GM18867 (cell line): ENCODE measurements at regions not wholly inside any gene's neighbourhood (a gene's known extent, or its start where the extent isn't known, plus 50 kb on each side); places are given as distances from the start of the nearest gene placed in this dataset.
"Not testable (repeated sequence)": the region's sequence is repeated elsewhere in the genome, so short reads cannot be mapped to it uniquely, and the experiment has no call there.

Experiments
- ATAC-seq: cut with Tn5 transposase; IDR thresholded peaks from one replicate; pipeline ENCODE4 v1.9.1; 2021; ENCODE audit warnings: mild to moderate bottlenecking, moderate library complexity; ENCODE audit not compliant: unreplicated experiment

DNA sequence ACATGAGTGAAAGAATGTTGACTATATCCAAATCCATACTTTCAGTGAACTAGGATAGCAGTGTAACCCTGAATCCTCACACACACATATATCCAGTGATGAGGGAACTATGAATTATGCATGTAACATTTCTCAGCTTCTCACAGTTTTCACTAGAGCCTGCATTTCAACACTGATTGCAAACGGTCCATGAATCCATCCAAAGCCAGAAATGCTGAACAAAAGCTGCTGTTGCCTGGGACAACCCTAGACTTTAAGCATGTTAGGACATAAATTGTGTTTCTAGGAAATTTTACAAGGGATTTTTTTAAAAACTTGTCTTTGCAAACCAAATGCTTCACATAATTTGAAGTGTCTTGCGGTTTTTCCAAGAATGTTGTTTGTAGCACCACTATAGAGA, 2010.0 kb upstream of the WWC1 start:
- ATAC-seq: no peak

DNA sequence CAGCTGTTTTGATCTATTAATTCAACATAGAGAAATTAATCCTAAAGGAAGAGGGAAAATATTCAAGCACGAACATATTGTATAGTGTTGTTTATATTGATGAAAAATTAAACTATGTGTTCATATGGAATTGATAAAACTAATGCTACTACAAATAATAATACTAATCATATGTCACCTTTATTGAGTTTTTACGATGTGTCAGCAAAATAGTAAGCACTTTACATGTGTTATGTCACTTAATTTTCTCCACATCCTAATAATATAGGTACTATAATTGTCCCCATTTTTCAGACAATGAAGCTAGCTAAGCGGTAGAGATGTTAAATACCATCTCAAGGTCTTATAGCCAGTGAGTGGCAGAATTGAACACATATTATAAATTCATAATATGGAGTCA, 2008.5 kb upstream of the WWC1 start:
- no peak for ATAC-seq

DNA sequence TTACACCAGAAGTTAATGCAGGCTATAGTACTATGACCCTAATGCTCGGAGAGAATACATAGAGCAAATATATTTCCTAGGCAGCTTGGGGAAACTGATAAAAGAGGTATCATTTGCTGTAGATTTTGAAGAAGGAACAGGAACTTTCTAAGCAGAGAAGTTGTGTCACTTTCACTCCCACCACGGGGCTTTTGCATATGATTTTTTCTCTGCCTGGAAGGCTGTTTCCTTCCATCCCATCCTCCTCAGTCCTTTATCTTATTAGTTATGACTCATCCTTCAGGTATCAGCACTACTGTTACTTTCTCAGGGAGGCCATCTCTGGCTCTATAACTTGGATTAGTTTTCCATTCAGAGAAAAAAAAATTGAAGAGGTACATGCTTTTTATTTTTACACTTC, 2006.1 kb upstream of the WWC1 start:
- ATAC-seq: no peak

GRCh38 chr5:166286832-166287231, 2004.6 kb upstream of the WWC1 start:
- ATAC-seq: no peak

DNA sequence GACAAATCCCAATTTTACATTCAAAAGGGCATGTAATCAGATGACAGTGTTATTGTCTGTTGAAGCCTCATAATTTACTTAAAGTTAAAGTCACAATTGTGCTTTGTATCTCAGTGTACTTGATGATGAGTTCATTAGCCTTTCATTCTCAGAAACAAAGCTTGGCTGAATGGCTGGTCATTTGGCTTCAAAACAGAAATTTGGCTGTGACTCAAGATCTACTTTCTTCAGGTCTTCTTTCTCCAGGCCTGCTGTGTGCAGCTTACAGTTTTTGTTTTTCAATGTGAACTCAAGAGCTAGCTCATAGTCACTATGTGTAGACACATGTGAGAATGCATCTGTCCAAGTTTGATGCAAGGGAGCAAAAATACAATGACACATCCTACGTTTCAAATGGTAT, 2003.6 kb upstream of the WWC1 start:
- ATAC-seq: no peak

GRCh38 chr5:166291800-166292199, 1999.6 kb upstream of the WWC1 start:
- not testable (repeated sequence) for ATAC-seq

GRCh38 chr5:166293892-166294291, 1997.6 kb upstream of the WWC1 start:
- ATAC-seq: no peak

DNA sequence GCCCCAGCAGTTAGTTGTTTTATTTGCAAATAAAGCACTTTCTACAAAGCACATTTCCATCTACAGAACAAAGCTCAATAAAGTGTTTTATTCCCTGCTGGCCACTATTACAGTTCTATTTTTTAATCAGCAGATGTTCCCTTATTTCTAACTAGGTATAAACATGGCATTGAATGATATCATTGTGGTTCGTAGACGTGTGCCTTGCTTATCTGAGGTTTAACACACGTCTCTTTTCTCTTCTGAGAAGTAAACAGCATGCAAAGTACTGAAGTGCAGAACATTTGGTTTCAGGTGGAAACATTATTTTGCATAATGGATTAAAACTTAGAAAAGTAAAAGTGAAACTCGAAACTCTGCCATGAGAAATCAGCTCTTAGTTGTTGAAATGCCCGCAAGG, 1989.3 kb upstream of the WWC1 start:
- ATAC-seq: no peak

DNA sequence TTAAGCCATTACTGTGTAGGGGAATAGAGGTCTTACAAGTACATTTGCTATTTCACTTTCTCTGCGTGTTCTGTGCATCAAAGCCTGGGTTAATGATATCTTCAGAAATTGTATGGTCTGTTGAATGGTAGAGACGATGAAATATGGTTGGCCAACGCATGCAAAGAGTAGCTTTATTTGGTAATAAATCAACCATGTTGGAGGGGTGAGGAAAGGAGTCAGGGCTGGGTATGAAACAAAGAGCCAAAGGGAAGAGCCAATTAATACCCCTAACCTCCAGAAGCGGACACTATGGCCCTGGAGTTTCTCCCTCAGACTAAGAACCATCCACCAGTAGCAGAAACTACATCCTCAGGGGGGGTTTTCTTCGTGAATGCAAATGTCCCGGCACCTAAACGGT, 1974.0 kb upstream of the WWC1 start:
- ATAC-seq: no peak

DNA sequence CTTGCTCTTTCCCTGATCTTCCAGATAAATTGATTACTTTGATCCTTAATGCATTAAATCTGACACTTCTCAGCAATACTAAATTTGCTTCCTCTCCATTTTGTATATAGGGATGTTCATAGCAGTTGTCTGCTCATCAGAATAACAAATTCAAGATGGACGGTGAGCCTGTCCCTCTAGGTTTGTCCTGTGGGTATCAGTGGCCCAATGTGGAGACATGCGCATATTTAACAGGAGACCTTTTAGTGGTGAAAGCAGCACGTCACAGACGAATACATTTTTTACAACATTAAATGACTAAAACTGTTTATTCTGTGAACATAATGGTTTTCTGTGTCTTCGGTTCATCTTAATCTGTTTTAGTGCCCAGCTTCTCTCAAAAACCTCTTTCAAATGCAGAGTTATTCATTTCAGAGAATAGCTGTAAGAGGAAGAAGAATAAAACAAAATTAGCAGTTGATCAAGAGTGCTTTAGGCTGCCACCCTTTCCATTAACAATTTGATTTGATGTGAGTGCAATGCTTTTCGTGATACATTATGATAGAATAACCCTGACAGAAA, 1970.4 kb upstream of the WWC1 start:
- no peak for ATAC-seq

DNA sequence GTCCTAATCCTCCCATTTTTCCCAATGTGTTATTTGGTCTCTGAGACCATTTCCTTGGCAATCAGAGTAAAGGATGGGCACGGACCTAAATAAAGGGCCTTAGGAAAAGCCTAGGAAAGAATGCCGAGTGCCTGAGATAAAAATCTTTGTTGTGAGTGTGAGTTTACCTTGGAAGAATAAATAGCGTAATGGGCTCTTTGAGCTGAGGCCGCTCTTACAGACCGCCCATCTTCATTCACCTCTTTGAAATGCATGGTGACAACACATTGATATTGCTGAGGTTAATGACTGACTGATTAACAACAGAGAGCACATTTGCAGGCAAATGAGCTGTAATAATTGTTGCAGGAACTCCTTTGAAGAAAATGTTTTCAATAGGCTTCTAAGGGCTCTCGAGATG, 1967.1 kb upstream of the WWC1 start:
- no peak for ATAC-seq

DNA sequence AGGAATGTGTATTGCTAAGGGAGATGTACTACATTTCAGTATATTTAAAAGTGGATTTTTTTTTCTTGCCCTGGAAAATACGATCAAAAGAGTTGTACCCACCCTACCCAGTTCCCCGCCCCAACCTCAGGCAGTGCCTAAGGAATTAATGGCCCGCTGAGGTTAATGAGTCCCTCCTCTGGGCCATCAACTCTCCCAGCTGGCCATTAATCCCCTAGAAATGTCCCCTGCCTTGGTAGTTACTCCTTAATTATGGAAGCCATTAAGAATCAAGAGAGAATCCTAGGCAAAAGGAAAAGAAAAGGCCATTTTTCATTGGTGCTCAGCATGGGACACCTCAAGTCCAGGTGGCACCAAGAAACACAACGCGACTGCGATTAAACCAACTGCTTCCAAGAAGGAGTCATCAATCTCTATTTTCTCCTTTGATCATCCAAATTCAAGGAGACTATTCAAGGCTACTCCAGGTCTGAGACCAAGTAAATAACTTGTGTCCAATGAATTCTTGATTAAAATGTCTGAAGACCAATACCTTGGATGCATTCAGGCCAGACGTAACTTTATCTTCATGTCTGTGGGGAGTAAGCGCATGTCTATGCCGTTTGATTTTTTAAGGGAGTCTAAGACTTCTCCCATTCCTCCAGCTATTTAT, 1962.2 kb upstream of the WWC1 start:
- ATAC-seq: no peak

DNA sequence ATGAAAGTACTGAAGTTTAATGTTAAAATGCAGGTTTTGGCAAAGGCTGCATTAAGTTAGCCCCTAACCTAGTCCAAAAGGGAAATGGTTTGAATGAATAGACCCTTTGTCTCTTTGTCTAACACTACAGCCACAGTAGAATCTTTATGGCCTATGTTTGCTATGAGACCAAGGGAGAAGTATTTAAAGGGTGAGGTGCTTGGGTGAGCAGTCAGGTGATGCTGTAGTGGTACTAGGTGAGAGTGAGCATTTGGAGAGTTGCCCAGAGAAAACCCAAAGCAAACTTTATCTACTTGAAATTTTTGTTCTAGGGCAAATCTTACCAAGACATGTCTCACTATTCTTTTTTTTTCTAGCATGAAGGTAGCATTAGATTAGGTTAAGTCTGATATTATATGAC, 1961.4 kb upstream of the WWC1 start:
- no peak for ATAC-seq

- no peak for ATAC-seq
Observed at GRCh38 chr5:166331521-166331920, 1959.9 kb upstream of the WWC1 start.

- no peak for ATAC-seq
Observed at GRCh38 chr5:166338801-166339200, 1952.6 kb upstream of the WWC1 start.

GRCh38 chr5:166340039-166340438, 1951.4 kb upstream of the WWC1 start:
- ATAC-seq: no peak

- ATAC-seq: no peak
Observed at GRCh38 chr5:166341740-166342337, 1949.6 kb upstream of the WWC1 start.

DNA sequence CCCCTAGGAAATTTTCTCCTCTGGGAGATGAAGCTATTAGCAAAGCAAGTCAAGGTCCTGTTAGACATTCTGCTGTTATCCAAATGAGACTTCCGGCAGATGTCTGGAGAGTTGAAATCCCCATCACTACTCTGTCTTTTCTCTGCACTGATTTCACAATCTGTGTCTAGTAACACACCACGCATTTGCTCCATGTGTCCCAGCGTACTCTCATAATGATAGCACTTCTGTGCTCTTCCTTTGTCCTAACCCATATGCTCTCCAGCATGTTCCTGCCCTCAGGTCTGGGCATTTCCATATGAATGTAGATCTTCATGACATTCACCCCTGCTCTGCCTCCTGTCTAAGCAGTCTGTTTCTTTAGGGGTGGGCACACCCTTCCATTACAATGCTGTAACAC, 1949.0 kb upstream of the WWC1 start:
- no peak for ATAC-seq

DNA sequence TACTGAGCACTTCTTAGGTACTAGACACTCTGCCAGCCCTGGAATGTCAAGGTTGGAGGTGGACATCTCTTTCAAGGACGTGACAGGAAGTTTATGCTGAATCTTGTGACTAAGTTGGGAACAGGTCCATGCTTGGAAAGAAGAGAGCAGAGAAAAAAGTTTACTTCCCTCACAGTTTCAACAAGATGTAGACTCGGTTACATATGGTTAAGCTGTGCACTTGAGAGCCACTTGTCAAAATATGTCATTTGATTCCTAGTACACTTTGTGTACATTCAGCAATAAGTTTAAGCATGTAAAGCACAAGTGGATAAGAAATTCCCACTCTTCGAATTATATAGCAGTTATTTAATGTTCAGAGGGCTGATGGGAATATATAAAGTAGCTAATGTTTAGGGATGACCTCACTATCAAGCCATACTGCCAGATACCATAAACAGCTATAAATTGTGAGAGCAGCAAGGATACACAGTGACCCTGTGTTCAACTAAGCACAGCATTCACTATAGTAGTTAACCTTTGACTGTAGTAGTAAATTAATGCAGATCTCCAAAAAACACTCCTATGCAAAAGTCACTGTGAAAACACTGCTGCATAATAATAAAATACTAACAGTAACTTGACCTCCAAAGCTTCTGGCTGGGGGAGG, 1944.6 kb upstream of the WWC1 start:
- ATAC-seq: no peak

- ATAC-seq: no peak
Observed at GRCh38 chr5:166349046-166349445, 1942.4 kb upstream of the WWC1 start.

GRCh38 chr5:166353580-166353979, 1937.9 kb upstream of the WWC1 start:
- no peak for ATAC-seq

DNA sequence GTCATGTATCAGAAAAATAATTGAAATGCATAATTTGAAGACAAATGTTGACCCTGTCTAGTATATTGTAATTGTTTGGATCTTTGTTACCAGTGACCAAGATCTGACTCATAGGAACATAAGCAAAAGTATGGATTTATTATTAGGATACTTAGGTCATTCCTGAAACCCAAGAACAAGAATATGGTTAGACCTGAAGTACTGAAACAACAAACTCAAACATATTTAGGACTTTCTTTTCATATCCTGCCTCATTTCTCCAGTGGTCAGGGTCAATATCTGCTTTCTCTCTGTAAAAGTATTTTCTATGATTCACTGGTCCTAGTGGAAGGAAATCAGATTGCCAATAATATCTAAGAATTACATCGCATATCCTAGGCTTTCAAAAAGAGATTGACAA, 1937.1 kb upstream of the WWC1 start:
- no peak for ATAC-seq
